ENCODE measurements at regions not wholly inside any gene's neighbourhood (a gene's known extent, or its start where the extent isn't known, plus 50 kb on each side); places are given as distances from the start of the nearest gene placed in this dataset.
"Not testable (repeated sequence)": the region's sequence is repeated elsewhere in the genome, so short reads cannot be mapped to it uniquely, and the experiment has no call there.

DNA sequence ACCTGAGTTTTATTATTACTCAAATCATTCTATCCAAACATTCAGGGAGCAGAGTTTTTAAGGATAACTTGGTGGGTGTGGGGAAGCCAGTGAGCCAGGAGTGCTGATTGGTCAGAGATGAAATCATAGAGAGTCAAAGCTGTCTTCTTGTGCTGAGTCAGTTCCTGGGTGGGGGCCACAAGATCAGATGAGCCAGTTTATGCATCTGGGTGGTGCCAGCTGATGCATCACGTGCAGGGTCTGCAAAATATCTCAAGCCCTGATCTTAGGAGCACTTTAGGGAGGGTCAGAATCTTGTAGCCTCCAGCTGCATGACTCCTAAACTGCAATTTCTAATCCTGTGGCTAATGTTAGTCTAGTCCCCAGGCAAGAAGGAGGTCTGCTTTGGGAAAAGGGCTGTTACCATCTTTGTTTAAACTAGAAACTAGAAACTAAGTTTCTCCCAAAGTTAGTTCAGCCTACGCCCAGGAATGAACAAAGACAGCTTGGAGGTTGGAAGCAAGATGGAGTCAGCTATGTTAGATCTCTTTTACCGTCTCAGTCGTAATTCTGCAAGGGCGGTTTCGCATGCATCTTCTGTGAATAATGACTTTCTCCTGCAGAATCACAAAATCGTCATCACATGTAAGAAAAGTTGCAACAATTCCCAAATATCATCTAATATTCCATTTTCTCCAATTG lies 97.5 kb downstream of the ZNF664 start:
- H3K36me3 Mint-ChIP-seq; H3K27me3 Mint-ChIP-seq; POLR2A ChIA-PET; H3K9me3 ChIP-seq; H3K4me1 ChIP-seq (ENCODE audit: control insufficient read depth in 1 of 2, extremely low read depth in 1 of 2, insufficient read depth in 2 of 2, low read length in 2 of 2); CTCF ChIA-PET; H3K27ac Mint-ChIP-seq; H3K4me1 Mint-ChIP-seq; DNase-seq; ATAC-seq (replicated peaks in 1 of 4); H3K4me3 ChIP-seq (ENCODE audit: control insufficient read depth in 1 of 2, extremely low read depth in 1 of 2, low read length in 1 of 2); H3K36me3 ChIP-seq (ENCODE audit: control insufficient read depth in 2 of 2, extremely low read depth in 1 of 2, insufficient read depth in 1 of 2, low read length in 1 of 2); H3K4me3 Mint-ChIP-seq; H3K9me3 Mint-ChIP-seq; H3K27me3 ChIP-seq (replicated peaks in 1 of 2; ENCODE audit: control insufficient read depth in 2 of 2, extremely low read depth in 1 of 2, insufficient read depth in 2 of 2, low read length in 1 of 2); H3K27ac ChIP-seq (ENCODE audit: low read length): not testable (repeated sequence)
- 93% methylated on average over 5 of the region's 7 CpGs for WGBS (ENCODE audit: insufficient coverage)

DNA sequence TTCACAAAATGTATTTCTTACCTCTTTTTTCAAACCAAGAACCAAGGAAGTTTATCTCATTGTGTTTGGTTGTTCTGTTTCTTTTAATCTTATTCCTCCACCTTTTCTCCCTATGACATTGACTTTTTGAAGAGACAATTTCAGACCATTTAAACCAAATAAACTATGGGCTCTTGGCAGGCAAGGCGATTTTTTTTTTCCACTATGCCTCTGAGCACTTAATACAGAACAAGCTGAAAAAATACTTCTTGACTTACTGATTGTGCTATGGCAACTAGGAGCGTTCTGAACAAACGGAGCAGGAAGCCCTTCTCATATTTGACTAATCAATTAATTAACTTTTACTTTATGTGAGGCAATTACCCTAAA lies 98.0 kb downstream of the ZNF664 start:
- 67% methylated on average over 1 of the region's 3 CpGs for WGBS (ENCODE audit: insufficient coverage)

GRCh38 chr12:124073356-124074035 lies 100.5 kb downstream of the ZNF664 start:
- Histone ChIP-seq H3K36me3 (ENCODE audit: control insufficient read depth in 2 of 2, extremely low read depth in 1 of 2, insufficient read depth in 1 of 2, low read length in 1 of 2) (no peaks in the 10 kb centered on the region), H3K4me1 (ENCODE audit: control insufficient read depth in 1 of 2, extremely low read depth in 1 of 2, insufficient read depth in 2 of 2, low read length in 2 of 2) (no peaks in the 10 kb centered on the region), H3K27ac (ENCODE audit: low read length) (no peak overlapping the region), H3K9me3 (no peaks in the 10 kb centered on the region), H3K4me3 (ENCODE audit: control insufficient read depth in 1 of 2, extremely low read depth in 1 of 2, low read length in 1 of 2) (no peak overlapping the region), H3K27me3 (replicated peaks in 1 of 2; ENCODE audit: control insufficient read depth in 2 of 2, extremely low read depth in 1 of 2, insufficient read depth in 2 of 2, low read length in 1 of 2) (peaks cover 0 to 5% of the 10 kb centered on the region in 2 experiments)
- H3K4me1 Mint-ChIP-seq = peaks cover 0 to 2% (median 0%) of the 10 kb centered on the region in 3 donors
- POLR2A ChIA-PET = no interaction called here
- WGBS (ENCODE audit: insufficient coverage) = 36% methylated on average over 2 of the region's 8 CpGs
- DNase-seq = no peak
- H3K27ac Mint-ChIP-seq = no peak overlapping the region
- H3K27me3 Mint-ChIP-seq = peaks cover 0 to 9% of the 10 kb centered on the region in 2 donors
- no peaks in the 10 kb centered on the region for H3K9me3 Mint-ChIP-seq
- H3K4me3 Mint-ChIP-seq = no peak overlapping the region
- CTCF ChIA-PET = no interaction called here
- ATAC-seq (replicated peaks in 1 of 4) = no peak
- no peaks in the 10 kb centered on the region for H3K36me3 Mint-ChIP-seq

More for the DNA sequence above, 98.0 kb downstream of the ZNF664 start:
- no peaks in the 10 kb centered on the region for H3K9me3 ChIP-seq
- H3K4me1 ChIP-seq (ENCODE audit: control insufficient read depth in 1 of 2, extremely low read depth in 1 of 2, insufficient read depth in 2 of 2, low read length in 2 of 2) = no peaks in the 10 kb centered on the region
- peaks cover 0 to 5% of the 10 kb centered on the region in 2 experiments for H3K27me3 ChIP-seq (replicated peaks in 1 of 2; ENCODE audit: control insufficient read depth in 2 of 2, extremely low read depth in 1 of 2, insufficient read depth in 2 of 2, low read length in 1 of 2)
- ATAC-seq (replicated peaks in 1 of 4) (no peak), DNase-seq (no peak)
- H3K36me3 ChIP-seq (ENCODE audit: control insufficient read depth in 2 of 2, extremely low read depth in 1 of 2, insufficient read depth in 1 of 2, low read length in 1 of 2) = no peaks in the 10 kb centered on the region
- peaks cover 0 to 2% (median 2%) of the 10 kb centered on the region in 3 donors for H3K9me3 Mint-ChIP-seq
- POLR2A ChIA-PET = interaction anchor here in 1 of 2 donors (0.7 kb wide), 1 partner anchor 54 kb away, joined by 7 read pairs; no protein-coding TSS in a partner anchor
- H3K27ac Mint-ChIP-seq = no peak overlapping the region
- H3K4me3 Mint-ChIP-seq = no peak overlapping the region
- CTCF ChIA-PET = no interaction called here
- no peak overlapping the region for H3K4me3 ChIP-seq (ENCODE audit: control insufficient read depth in 1 of 2, extremely low read depth in 1 of 2, low read length in 1 of 2)
- peaks cover 3% of the 10 kb centered on the region for H3K36me3 Mint-ChIP-seq
- H3K27me3 Mint-ChIP-seq = peaks cover 0 to 9% of the 10 kb centered on the region in 2 donors
- no peak overlapping the region for H3K27ac ChIP-seq (ENCODE audit: low read length)
- peaks cover 0 to 2% (median 0%) of the 10 kb centered on the region in 3 donors for H3K4me1 Mint-ChIP-seq

GRCh38 chr12:124075841-124076240 lies 102.8 kb downstream of the ZNF664 start:
- no peaks in the 10 kb centered on the region for H3K36me3 Mint-ChIP-seq
- DNase-seq (no peak), ATAC-seq (replicated peaks in 1 of 4) (no peak)
- no peaks in the 10 kb centered on the region for H3K9me3 ChIP-seq
- peaks cover 0 to 9% of the 10 kb centered on the region in 2 donors for H3K27me3 Mint-ChIP-seq
- H3K4me1 ChIP-seq (ENCODE audit: control insufficient read depth in 1 of 2, extremely low read depth in 1 of 2, insufficient read depth in 2 of 2, low read length in 2 of 2) = no peaks in the 10 kb centered on the region
- H3K27ac ChIP-seq (ENCODE audit: low read length) = no peak overlapping the region
- H3K27ac Mint-ChIP-seq = no peak overlapping the region
- CTCF ChIA-PET = interaction anchor here in 1 of 2 donors (0.6 kb wide), 1 partner anchor 513 kb away, joined by 3 read pairs; no protein-coding TSS in a partner anchor
- H3K36me3 ChIP-seq (ENCODE audit: control insufficient read depth in 2 of 2, extremely low read depth in 1 of 2, insufficient read depth in 1 of 2, low read length in 1 of 2) = no peaks in the 10 kb centered on the region
- peaks cover 0 to 2% (median 0%) of the 10 kb centered on the region in 3 donors for H3K4me1 Mint-ChIP-seq
- H3K9me3 Mint-ChIP-seq = no peaks in the 10 kb centered on the region
- H3K4me3 ChIP-seq (ENCODE audit: control insufficient read depth in 1 of 2, extremely low read depth in 1 of 2, low read length in 1 of 2) = no peak overlapping the region
- POLR2A ChIA-PET = no interaction called here
- no peak overlapping the region for H3K4me3 Mint-ChIP-seq
- 85% methylated on average over 3 of the region's 4 CpGs for whole genome bisulfite sequencing (ENCODE audit: insufficient coverage)
- H3K27me3 ChIP-seq (replicated peaks in 1 of 2; ENCODE audit: control insufficient read depth in 2 of 2, extremely low read depth in 1 of 2, insufficient read depth in 2 of 2, low read length in 1 of 2) = peaks cover 0 to 5% of the 10 kb centered on the region in 2 experiments

DNA sequence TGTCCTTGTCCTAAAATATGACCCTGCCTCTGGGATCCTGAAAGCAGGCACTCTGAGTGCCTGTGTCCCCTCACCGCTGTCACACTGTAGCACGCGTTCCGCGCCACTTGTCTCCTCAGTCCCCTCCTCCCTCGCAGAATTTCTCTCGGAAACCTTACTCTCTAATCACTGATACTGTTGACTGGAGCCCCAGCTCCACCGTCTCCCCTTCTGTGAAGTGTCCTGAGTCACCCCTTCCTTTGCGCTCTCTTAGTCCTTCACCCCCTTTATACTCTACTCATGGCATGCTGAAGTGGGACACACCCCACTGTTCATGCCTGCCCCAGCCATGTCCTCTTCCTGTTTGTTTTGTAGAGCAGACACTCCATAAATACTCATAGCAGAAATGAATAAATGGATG lies 104.7 kb downstream of the ZNF664 start:
- Histone ChIP-seq H3K4me1 (ENCODE audit: control insufficient read depth in 1 of 2, extremely low read depth in 1 of 2, insufficient read depth in 2 of 2, low read length in 2 of 2) (no peaks in the 10 kb centered on the region), H3K36me3 (ENCODE audit: control insufficient read depth in 2 of 2, extremely low read depth in 1 of 2, insufficient read depth in 1 of 2, low read length in 1 of 2) (no peaks in the 10 kb centered on the region), H3K9me3 (no peaks in the 10 kb centered on the region), H3K4me3 (ENCODE audit: control insufficient read depth in 1 of 2, extremely low read depth in 1 of 2, low read length in 1 of 2) (no peak overlapping the region), H3K27ac (ENCODE audit: low read length) (no peak overlapping the region), H3K27me3 (replicated peaks in 1 of 2; ENCODE audit: control insufficient read depth in 2 of 2, extremely low read depth in 1 of 2, insufficient read depth in 2 of 2, low read length in 1 of 2) (peaks cover 0 to 2% of the 10 kb centered on the region in 2 experiments)
- Mint-ChIP-seq H3K27me3 (peaks cover 0 to 9% of the 10 kb centered on the region in 2 donors), H3K27ac (no peak overlapping the region), H3K4me3 (no peak overlapping the region), H3K36me3 (no peaks in the 10 kb centered on the region), H3K4me1 (peaks cover 0 to 2% (median 0%) of the 10 kb centered on the region in 3 donors), H3K9me3 (no peaks in the 10 kb centered on the region)
- ChIA-PET CTCF (no interaction called here), POLR2A (no interaction called here)
- WGBS (ENCODE audit: insufficient coverage) = 94% methylated on average over 8 of the region's 9 CpGs
- no peak for DNase-seq
- no peak for ATAC-seq (replicated peaks in 1 of 4)

DNA sequence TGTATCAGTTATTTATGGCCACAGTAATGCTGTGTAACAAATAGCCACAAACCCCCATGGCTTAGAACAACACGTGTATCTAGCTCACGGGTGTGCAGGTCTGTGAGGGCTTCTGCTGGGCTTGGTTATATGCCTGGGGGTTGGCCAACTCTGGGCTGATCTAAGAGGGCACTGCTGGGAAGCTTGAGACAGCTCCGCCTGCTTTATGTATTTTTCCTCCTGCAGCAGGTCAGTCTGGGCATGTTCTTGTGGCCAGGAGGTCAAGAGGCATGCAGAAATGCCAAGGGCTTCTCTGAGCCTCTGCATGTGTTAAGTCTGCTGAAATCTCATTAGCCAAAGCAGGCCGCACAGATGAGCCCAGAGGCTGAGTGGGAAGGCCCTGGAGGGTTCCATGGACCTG lies 105.8 kb downstream of the ZNF664 start:
- no peak for DNase-seq
- POLR2A ChIA-PET = no interaction called here
- Histone ChIP-seq H3K4me3 (ENCODE audit: control insufficient read depth in 1 of 2, extremely low read depth in 1 of 2, low read length in 1 of 2) (no peak overlapping the region), H3K27ac (ENCODE audit: low read length) (no peak overlapping the region), H3K36me3 (ENCODE audit: control insufficient read depth in 2 of 2, extremely low read depth in 1 of 2, insufficient read depth in 1 of 2, low read length in 1 of 2) (no peaks in the 10 kb centered on the region), H3K27me3 (replicated peaks in 1 of 2; ENCODE audit: control insufficient read depth in 2 of 2, extremely low read depth in 1 of 2, insufficient read depth in 2 of 2, low read length in 1 of 2) (no peaks in the 10 kb centered on the region), H3K4me1 (ENCODE audit: control insufficient read depth in 1 of 2, extremely low read depth in 1 of 2, insufficient read depth in 2 of 2, low read length in 2 of 2) (no peaks in the 10 kb centered on the region), H3K9me3 (no peaks in the 10 kb centered on the region)
- no peak overlapping the region for H3K4me3 Mint-ChIP-seq
- no peaks in the 10 kb centered on the region for H3K36me3 Mint-ChIP-seq
- H3K4me1 Mint-ChIP-seq = no peaks in the 10 kb centered on the region
- peaks cover 0 to 2% of the 10 kb centered on the region in 2 donors for H3K27me3 Mint-ChIP-seq
- H3K27ac Mint-ChIP-seq = no peak overlapping the region
- H3K9me3 Mint-ChIP-seq = no peaks in the 10 kb centered on the region
- no peak for ATAC-seq (replicated peaks in 1 of 4)
- CTCF ChIA-PET = no interaction called here
- 89% methylated on average over 3 of the region's 4 CpGs for WGBS (ENCODE audit: insufficient coverage)

Measured in T-cell (primary cell).